GM10248 (cell line): ENCODE measurements at regions not wholly inside any gene's neighbourhood (a gene's known extent, or its start where the extent isn't known, plus 50 kb on each side); places are given as distances from the start of the nearest gene placed in this dataset.

Experiments used
- CTCF ChIA-PET: fragments of 300-600 bp; sonication (Branson Sonifier 250); formaldehyde crosslinking; extraction: SDS; loops from one replicate; lab custom pipeline; 2021; ENCODE audit warnings: antibody characterized with exemption; lab: Yijun Ruan, JAX
- POLR2A ChIA-PET: fragments of 350-650 bp; sonication (Branson Sonifier 250); formaldehyde crosslinking; extraction: SDS; loops from one replicate; lab custom pipeline; 2020; ENCODE audit warnings: antibody characterized with exemption; lab: Yijun Ruan, JAX
- DNase-seq: peaks from one replicate; pipeline ENCODE4 v3.0.0; 2012; ENCODE audit errors: extremely low spot score
- CTCF ChIP-seq: IDR thresholded peaks from 2 replicates; pipeline ENCODE4 v1.5.1; 2012; ENCODE audit warnings: mild to moderate bottlenecking, low read depth; ENCODE audit errors: extremely low read depth, missing control alignments, control extremely low read depth

DNA sequence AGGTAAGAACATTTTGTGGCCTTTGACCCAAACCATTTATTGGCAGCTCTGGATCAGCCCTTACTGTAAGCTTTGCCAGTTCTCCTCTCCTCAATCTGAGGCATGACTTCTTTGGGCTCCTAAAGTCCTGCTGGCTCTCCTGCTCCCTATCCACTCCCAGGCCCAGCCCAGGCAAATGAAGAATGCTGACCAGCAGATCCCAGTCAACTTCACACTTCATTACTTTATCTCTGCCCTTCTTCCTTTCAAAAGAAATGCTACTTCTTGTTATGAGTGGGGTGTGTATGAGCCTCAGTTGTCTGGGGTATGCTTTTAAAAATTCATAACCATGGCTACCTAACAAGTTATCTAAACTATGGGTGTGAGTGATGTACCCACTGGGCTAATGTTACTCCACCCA, 479.6 kb downstream of the ACTL7B start:
- CTCF ChIA-PET = interaction anchor here (1.2 kb wide), 1 partner anchor 14 kb away, joined by 3 read pairs; no protein-coding TSS in a partner anchor
- no peak for TF ChIP-seq CTCF
- POLR2A ChIA-PET = no interaction called here
- no peak for DNase-seq

- POLR2A ChIA-PET = no interaction called here
- no peak for TF ChIP-seq CTCF
- DNase-seq = no peak
- CTCF ChIA-PET = no interaction called here
Observed at GRCh38 chr9:108374626-108375025, 481.2 kb downstream of the ACTL7B start.

DNA sequence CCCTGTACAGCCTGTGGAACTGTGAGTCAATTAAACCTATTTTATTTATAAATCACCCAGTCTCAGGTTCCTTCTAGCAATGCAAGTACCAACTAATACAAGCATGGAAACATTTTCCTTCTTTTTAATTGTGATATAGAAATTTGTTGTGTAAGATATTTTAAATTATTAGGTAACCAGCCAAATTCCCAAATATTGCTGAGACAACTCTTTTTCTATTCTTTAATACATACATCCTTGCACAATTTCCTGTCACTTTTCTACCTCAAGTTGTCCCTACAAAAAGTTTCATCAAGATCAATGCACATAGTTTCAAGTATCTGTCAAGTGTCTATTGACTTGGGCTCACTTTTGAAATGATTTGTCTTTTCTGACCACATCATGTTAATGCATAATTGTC, 488.6 kb downstream of the ACTL7B start:
- TF ChIP-seq CTCF = no peak
- DNase-seq = no peak
- ChIA-PET POLR2A (no interaction called here), CTCF (no interaction called here)

DNA sequence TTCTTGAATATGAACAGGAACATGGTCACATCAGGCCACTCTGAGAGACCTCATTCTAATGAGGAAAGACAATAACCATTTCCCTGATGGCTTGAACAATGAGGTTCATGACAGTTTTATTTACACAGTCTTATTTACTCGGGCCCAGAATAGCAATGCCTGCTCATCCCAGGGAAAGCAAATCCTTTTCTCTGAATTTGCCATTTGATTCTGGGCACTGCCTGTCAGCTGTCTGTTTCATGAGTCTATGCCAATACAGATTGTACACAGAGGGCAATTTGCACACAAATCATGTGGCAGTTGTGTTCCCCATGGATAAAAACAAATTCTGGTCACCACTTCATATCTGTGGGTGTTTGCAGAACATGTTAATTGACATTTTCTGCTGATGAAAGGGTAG, 492.5 kb downstream of the ACTL7B start:
- POLR2A ChIA-PET = no interaction called here
- DNase-seq = no peak
- CTCF ChIA-PET = no interaction called here
- TF ChIP-seq CTCF = no peak

GRCh38 chr9:108360304-108360703, 495.5 kb downstream of the ACTL7B start:
- ChIA-PET CTCF (no interaction called here), POLR2A (no interaction called here)
- DNase-seq = no peak
- TF ChIP-seq CTCF = no peak

- DNase-seq = no peak
- CTCF ChIA-PET = no interaction called here
- POLR2A ChIA-PET = no interaction called here
- TF ChIP-seq CTCF = no peak
Observed at GRCh38 chr9:108356806-108357205, 499.0 kb downstream of the ACTL7B start.

DNA sequence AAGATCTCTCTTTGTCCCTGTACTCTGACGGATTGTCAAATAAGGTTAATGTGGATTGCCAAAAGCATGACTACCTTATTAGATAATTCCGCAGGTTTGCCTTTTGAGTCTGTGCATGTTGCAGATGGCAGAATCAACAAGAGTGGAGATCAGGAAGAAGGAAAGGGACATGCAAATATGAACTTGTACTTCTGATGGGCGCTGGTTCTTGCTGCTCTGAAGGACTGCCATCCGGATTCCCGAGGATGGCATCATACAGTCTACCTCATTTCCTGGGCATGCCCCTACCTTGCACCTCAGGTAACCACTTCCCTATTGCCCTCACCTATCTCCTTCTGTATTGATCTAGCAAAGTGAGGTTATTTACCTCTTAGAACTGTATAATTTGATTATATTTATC, 504.2 kb downstream of the ACTL7B start:
- ChIA-PET CTCF (interaction anchor here (1.0 to 1.2 kb wide), 2 partner anchors 8 to 12 kb away, joined by 3 read pairs; no protein-coding TSS in a partner anchor), POLR2A (no interaction called here)
- no peak for TF ChIP-seq CTCF
- DNase-seq = no peak
